ENCODE measurements at regions not wholly inside any gene's neighbourhood (a gene's known extent, or its start where the extent isn't known, plus 50 kb on each side); places are given as distances from the start of the nearest gene placed in this dataset.

DNA sequence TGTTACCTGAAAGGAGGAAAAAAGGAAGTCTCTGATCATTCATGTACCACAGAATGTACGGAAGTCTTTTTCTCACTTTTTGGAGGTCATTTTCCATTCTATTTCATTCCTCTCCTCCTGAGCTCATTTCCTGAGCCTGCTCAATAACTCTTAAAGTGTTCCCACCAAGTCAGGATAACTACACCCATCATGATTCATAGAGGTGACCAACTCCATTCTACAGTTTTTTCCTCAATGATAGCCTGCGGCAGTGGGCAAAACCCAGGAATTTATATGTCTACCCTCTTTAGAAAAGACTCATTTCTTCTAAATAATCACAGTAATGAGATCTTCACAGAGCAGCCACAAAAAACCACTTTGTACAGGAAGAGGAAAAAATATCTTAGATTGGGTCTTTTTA lies 372.5 kb downstream of the RBM43 start:
- TF ChIP-seq TEAD4 (IDR thresholded peaks at IDR 0.05) (no peak), TAF1 (IDR thresholded peaks at IDR 0.05; ENCODE audit: low read depth) (no peak), EP300 (IDR thresholded peaks at IDR 0.05; ENCODE audit: borderline replicate concordance) (no peak), EGR1 (IDR thresholded peaks at IDR 0.05) (no peak), FOXM1 (IDR thresholded peaks at IDR 0.05; ENCODE audit: borderline replicate concordance, low read depth) (no peak), TCF12 (IDR thresholded peaks at IDR 0.05; ENCODE audit: low read depth) (no peak), YY1 (IDR thresholded peaks at IDR 0.05; ENCODE audit: low read depth) (no peak), NFIC (IDR thresholded peaks at IDR 0.05) (no peak)
- TF ChIP-seq, protein P1, sequence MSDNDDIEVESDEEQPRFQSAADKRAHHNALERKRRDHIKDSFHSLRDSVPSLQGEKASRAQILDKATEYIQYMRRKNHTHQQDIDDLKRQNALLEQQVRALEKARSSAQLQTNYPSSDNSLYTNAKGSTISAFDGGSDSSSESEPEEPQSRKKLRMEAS (IDR thresholded peaks at IDR 0.05): no peak
- TF ChIP-seq, protein P2, sequence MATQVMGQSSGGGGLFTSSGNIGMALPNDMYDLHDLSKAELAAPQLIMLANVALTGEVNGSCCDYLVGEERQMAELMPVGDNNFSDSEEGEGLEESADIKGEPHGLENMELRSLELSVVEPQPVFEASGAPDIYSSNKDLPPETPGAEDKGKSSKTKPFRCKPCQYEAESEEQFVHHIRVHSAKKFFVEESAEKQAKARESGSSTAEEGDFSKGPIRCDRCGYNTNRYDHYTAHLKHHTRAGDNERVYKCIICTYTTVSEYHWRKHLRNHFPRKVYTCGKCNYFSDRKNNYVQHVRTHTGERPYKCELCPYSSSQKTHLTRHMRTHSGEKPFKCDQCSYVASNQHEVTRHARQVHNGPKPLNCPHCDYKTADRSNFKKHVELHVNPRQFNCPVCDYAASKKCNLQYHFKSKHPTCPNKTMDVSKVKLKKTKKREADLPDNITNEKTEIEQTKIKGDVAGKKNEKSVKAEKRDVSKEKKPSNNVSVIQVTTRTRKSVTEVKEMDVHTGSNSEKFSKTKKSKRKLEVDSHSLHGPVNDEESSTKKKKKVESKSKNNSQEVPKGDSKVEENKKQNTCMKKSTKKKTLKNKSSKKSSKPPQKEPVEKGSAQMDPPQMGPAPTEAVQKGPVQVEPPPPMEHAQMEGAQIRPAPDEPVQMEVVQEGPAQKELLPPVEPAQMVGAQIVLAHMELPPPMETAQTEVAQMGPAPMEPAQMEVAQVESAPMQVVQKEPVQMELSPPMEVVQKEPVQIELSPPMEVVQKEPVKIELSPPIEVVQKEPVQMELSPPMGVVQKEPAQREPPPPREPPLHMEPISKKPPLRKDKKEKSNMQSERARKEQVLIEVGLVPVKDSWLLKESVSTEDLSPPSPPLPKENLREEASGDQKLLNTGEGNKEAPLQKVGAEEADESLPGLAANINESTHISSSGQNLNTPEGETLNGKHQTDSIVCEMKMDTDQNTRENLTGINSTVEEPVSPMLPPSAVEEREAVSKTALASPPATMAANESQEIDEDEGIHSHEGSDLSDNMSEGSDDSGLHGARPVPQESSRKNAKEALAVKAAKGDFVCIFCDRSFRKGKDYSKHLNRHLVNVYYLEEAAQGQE (IDR thresholded peaks at IDR 0.05; ENCODE audit: low read depth): no peak

DNA sequence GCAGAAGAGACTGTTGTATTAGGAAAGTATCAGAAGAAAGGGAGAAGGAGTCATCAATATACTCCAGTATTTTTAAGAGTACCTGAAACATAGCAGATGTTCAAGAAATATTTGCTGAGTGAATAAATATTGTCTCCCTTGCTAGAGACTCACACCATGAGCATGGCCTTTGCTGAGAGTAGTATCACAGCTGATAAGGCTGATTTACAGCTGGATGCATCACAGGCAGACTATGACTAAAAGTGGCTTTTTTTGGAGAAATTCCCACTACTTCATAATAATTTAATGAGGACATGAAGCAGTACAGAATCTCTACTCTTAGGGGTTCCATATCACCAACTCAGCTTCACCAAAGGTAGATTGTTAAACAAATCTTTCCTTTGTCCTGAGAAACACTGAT lies 373.3 kb downstream of the RBM43 start:
- TF ChIP-seq CREB1 (IDR thresholded peaks at IDR 0.05; ENCODE audit: low read depth) (no peak), CEBPB (IDR thresholded peaks at IDR 0.05) (no peak), NFIC (IDR thresholded peaks at IDR 0.05) (no peak), EP300 (IDR thresholded peaks at IDR 0.05; ENCODE audit: borderline replicate concordance) (no peak), YY1 (IDR thresholded peaks at IDR 0.05; ENCODE audit: low read depth) (no peak)
- TF ChIP-seq, protein P3, sequence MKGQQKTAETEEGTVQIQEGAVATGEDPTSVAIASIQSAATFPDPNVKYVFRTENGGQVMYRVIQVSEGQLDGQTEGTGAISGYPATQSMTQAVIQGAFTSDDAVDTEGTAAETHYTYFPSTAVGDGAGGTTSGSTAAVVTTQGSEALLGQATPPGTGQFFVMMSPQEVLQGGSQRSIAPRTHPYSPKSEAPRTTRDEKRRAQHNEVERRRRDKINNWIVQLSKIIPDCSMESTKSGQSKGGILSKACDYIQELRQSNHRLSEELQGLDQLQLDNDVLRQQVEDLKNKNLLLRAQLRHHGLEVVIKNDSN (IDR thresholded peaks at IDR 0.05): no peak
- TF ChIP-seq, protein P2 (IDR thresholded peaks at IDR 0.05; ENCODE audit: low read depth): no peak

DNA sequence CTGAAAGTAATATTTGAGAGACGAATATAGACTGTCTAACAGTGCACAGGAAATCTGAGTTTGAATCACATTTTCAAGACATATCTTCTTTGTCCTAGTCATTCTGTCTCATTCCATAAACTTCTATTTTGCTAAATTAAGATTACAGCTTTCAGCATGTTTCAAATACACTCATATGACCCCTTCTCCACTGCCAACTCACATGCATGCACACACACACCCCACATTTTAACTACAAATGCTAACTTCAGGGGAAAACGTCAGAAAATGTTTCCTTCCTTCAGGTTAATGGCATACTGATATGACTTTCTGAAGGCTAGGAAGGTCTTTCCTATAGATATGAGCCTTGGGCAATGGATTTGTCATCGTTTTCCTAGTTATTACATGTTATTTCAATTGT lies 373.7 kb downstream of the RBM43 start:
- no peak for TF ChIP-seq TEAD4 (IDR thresholded peaks at IDR 0.05)
- TF ChIP-seq EGR1 (IDR thresholded peaks at IDR 0.05): no peak
- TF ChIP-seq CEBPB (IDR thresholded peaks at IDR 0.05): no peak
- no peak for TF ChIP-seq TAF1 (IDR thresholded peaks at IDR 0.05; ENCODE audit: low read depth)
- no peak for TF ChIP-seq YY1 (IDR thresholded peaks at IDR 0.05; ENCODE audit: low read depth)
- TF ChIP-seq FOXM1 (IDR thresholded peaks at IDR 0.05; ENCODE audit: borderline replicate concordance, low read depth): no peak
- TF ChIP-seq, protein P3 (IDR thresholded peaks at IDR 0.05): no peak
- TF ChIP-seq, protein P1 (IDR thresholded peaks at IDR 0.05): no peak
- no peak for TF ChIP-seq CREB1 (IDR thresholded peaks at IDR 0.05; ENCODE audit: low read depth)
- TF ChIP-seq ZBTB7A (IDR thresholded peaks at IDR 0.05; ENCODE audit: low read depth): no peak
- no peak for TF ChIP-seq EP300 (IDR thresholded peaks at IDR 0.05; ENCODE audit: borderline replicate concordance)
- TF ChIP-seq TCF12 (IDR thresholded peaks at IDR 0.05; ENCODE audit: low read depth): no peak
- TF ChIP-seq RAD21 (IDR thresholded peaks at IDR 0.05; ENCODE audit: low read depth): no peak
- TF ChIP-seq, protein P2 (IDR thresholded peaks at IDR 0.05; ENCODE audit: low read depth): no peak
- TF ChIP-seq NFIC (IDR thresholded peaks at IDR 0.05): no peak

DNA sequence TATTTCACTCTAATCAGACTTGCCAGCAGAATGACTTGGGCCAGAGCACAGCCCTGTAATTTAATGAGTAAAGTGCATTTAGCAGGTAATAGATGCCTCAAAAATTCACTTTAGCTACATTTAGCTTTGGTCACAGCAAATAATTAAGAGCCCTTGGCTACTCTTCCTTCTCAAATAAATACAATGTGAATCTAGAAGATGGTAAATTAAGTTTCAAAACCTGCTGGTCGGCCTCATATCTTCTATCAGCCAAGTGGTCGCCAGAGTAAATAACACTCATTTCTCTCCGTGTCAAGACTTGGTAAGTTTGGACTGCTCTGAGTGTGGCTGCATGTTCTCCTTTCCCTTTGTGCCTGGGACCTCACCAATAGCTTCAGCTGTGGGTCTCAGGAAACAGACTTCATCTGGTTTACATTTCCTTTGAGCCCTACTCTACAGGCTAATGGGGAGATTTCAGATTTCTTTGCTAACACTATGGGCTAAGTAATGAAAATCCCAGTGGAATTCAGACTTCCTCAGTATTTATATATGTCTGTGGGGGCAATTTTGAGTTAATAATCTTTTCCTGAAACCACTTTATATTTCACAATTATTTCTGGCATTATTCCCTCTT lies 375.8 kb downstream of the RBM43 start:
- TF ChIP-seq CREB1 (IDR thresholded peaks at IDR 0.05; ENCODE audit: low read depth): no peak
- no peak for TF ChIP-seq CEBPB (IDR thresholded peaks at IDR 0.05)
- no peak for TF ChIP-seq TAF1 (IDR thresholded peaks at IDR 0.05; ENCODE audit: low read depth)
- TF ChIP-seq NFIC (IDR thresholded peaks at IDR 0.05): no peak
- TF ChIP-seq, protein P1 (IDR thresholded peaks at IDR 0.05): no peak
- TF ChIP-seq RAD21 (IDR thresholded peaks at IDR 0.05; ENCODE audit: low read depth): no peak
- TF ChIP-seq YY1 (IDR thresholded peaks at IDR 0.05; ENCODE audit: low read depth): no peak
- TF ChIP-seq EP300 (IDR thresholded peaks at IDR 0.05; ENCODE audit: borderline replicate concordance): no peak
- TF ChIP-seq TEAD4 (IDR thresholded peaks at IDR 0.05): no peak
- no peak for TF ChIP-seq ZBTB7A (IDR thresholded peaks at IDR 0.05; ENCODE audit: low read depth)
- TF ChIP-seq, protein P3 (IDR thresholded peaks at IDR 0.05): no peak
- TF ChIP-seq, protein P2 (IDR thresholded peaks at IDR 0.05; ENCODE audit: low read depth): no peak
- TF ChIP-seq FOXM1 (IDR thresholded peaks at IDR 0.05; ENCODE audit: borderline replicate concordance, low read depth): no peak
- no peak for TF ChIP-seq EGR1 (IDR thresholded peaks at IDR 0.05)
- TF ChIP-seq TCF12 (IDR thresholded peaks at IDR 0.05; ENCODE audit: low read depth): no peak
